ENCODE measurements at regions not wholly inside any gene's neighbourhood (a gene's known extent, or its start where the extent isn't known, plus 50 kb on each side); places are given as distances from the start of the nearest gene placed in this dataset.
A peak's percentile ranks its signal among the peaks of the same experiment; 100 is the strongest.

- Histone ChIP-seq H3K9me3 (no peaks in the 10 kb centered on the region), H3K4me3 (peak overlapping the region; percentile 67 to 93 (median 84)), H3K36me3 (peaks cover 0 to 7% (median 0%) of the 10 kb centered on the region in 9 donors), H3K27ac (peak overlapping the region; percentile 91 to 99 (median 98)), H3K27me3 (peaks cover 0 to 42% (median 0%) of the 10 kb centered on the region in 7 donors), H3K4me1 (peaks cover 7 to 69% (median 44%) of the 10 kb centered on the region in 9 donors)
- ATAC-seq (peak; percentile 72 to 88 (median 76)), DNase-seq (peak; percentile 81 to 86)
- TF ChIP-seq CTCF (IDR thresholded peaks at IDR 0.05): peak in 8 of 9 donors; percentile 20 to 49 (median 39)
- intact Hi-C loops (cut with DNase I): loop anchor here in 8 of 10 donors (1.0 to 10.0 kb wide), 10 partner anchors 33 to 147 kb away; no protein-coding TSS in a partner anchor
- whole genome bisulfite sequencing, 2 donors: 1% methylated on average over 67 to 79 of the region's 80 CpGs
Measured at GRCh38 chr3:159763602-159764489, 224.8 kb upstream of the IL12A start.

GRCh38 chr3:159764490-159765029, 224.1 kb upstream of the IL12A start:
- DNase-seq: no peak
- ATAC-seq: peak in 2 of 8 donors; percentile 0 to 1
- peak overlapping the region; percentile 91 to 99 (median 98) for H3K27ac ChIP-seq
- peaks cover 7 to 70% (median 44%) of the 10 kb centered on the region in 9 donors for H3K4me1 ChIP-seq
- TF ChIP-seq CTCF (IDR thresholded peaks at IDR 0.05): no peak
- no peaks in the 10 kb centered on the region for H3K9me3 ChIP-seq
- H3K36me3 ChIP-seq: peaks cover 0 to 7% (median 0%) of the 10 kb centered on the region in 9 donors
- intact Hi-C loops (cut with DNase I): loop anchor here in 9 of 10 donors (2.0 to 10.0 kb wide), 9 partner anchors 32 to 147 kb away; no protein-coding TSS in a partner anchor
- peaks cover 0 to 42% (median 0%) of the 10 kb centered on the region in 7 donors for H3K27me3 ChIP-seq
- peak overlapping the region; percentile 67 to 93 (median 84) for H3K4me3 ChIP-seq
- WGBS, 2 donors: 0 to 1% methylated on average over 29 to 51 of the region's 51 CpGs

GRCh38 chr3:159765030-159765859, 223.4 kb upstream of the IL12A start:
- peak overlapping the region; percentile 67 to 93 (median 84) for H3K4me3 ChIP-seq
- WGBS, 2 donors: 0 to 1% methylated on average over 47 of the region's 47 CpGs
- peak in 3 of 9 donors; percentile 9 to 23 (median 22) for TF ChIP-seq CTCF (IDR thresholded peaks at IDR 0.05)
- H3K27ac ChIP-seq: peak overlapping the region; percentile 91 to 99 (median 98)
- H3K36me3 ChIP-seq: peaks cover 0 to 7% (median 0%) of the 10 kb centered on the region in 9 donors
- H3K27me3 ChIP-seq: peaks cover 0 to 42% (median 0%) of the 10 kb centered on the region in 7 donors
- peaks cover 7 to 65% (median 44%) of the 10 kb centered on the region in 9 donors for H3K4me1 ChIP-seq
- peak; percentile 26 to 73 (median 62) for ATAC-seq
- intact Hi-C loops (cut with DNase I): loop anchor here in 6 of 10 donors (2.0 to 10.0 kb wide), 4 partner anchors 32 to 90 kb away; no protein-coding TSS in a partner anchor
- peak; percentile 69 to 91 for DNase-seq
- H3K9me3 ChIP-seq: no peaks in the 10 kb centered on the region
